ENCODE measurements at regions not wholly inside any gene's neighbourhood (a gene's known extent, or its start where the extent isn't known, plus 50 kb on each side); places are given as distances from the start of the nearest gene placed in this dataset.

GRCh38 chr15:91670108-91670507, 183.4 kb upstream of the SLCO3A1 start:
- no peak for TF ChIP-seq CTCF (IDR thresholded peaks at IDR 0.05)

- TF ChIP-seq CTCF (IDR thresholded peaks at IDR 0.05): no peak
These were observed 175.5 kb upstream of the SLCO3A1 start for GRCh38 chr15:91678003-91678402.

GRCh38 chr15:91679447-91679846, 174.1 kb upstream of the SLCO3A1 start:
- no peak for TF ChIP-seq CTCF (IDR thresholded peaks at IDR 0.05)

- TF ChIP-seq CTCF (IDR thresholded peaks at IDR 0.05): no peak
These were observed 168.1 kb upstream of the SLCO3A1 start for GRCh38 chr15:91685436-91685835.

GRCh38 chr15:91688811-91689210, 164.7 kb upstream of the SLCO3A1 start:
- TF ChIP-seq CTCF (IDR thresholded peaks at IDR 0.05): no peak

GRCh38 chr15:91689377-91689776, 164.1 kb upstream of the SLCO3A1 start:
- TF ChIP-seq CTCF (IDR thresholded peaks at IDR 0.05): no peak

GRCh38 chr15:91692596-91692995, 160.9 kb upstream of the SLCO3A1 start:
- TF ChIP-seq CTCF (IDR thresholded peaks at IDR 0.05): no peak

- no peak for TF ChIP-seq CTCF (IDR thresholded peaks at IDR 0.05)
These were observed 159.2 kb upstream of the SLCO3A1 start for GRCh38 chr15:91694131-91694830.

All from LNCAP (cell line).